ENCODE measurements at regions not wholly inside any gene's neighbourhood (a gene's known extent, or its start where the extent isn't known, plus 50 kb on each side); places are given as distances from the start of the nearest gene placed in this dataset.
A peak's percentile ranks its signal among the peaks of the same experiment; 100 is the strongest.

- DNase-seq, result no peak
Measured at GRCh38 chr2:215711471-215712034, 275.7 kb upstream of the FN1 start.

- peak; percentile 10 for DNase-seq
Measured at GRCh38 chr2:215707608-215708007, 271.7 kb upstream of the FN1 start.

- no peak for DNase-seq
Measured at GRCh38 chr2:215705771-215706361, 270.0 kb upstream of the FN1 start.

GRCh38 chr2:215705281-215705680 is 269.4 kb upstream of the FN1 start:
- DNase-seq, result peak; percentile 17

- no peak for DNase-seq
Measured at GRCh38 chr2:215702116-215702902, 266.4 kb upstream of the FN1 start.

- DNase-seq, result peak; percentile 72
Measured at GRCh38 chr2:215699700-215700538, 264.1 kb upstream of the FN1 start.

- no peak for DNase-seq
Measured at GRCh38 chr2:215699018-215699417, 263.1 kb upstream of the FN1 start.

GRCh38 chr2:215698566-215698965 is 262.7 kb upstream of the FN1 start:
- no peak for DNase-seq

GRCh38 chr2:215697496-215697895 is 261.6 kb upstream of the FN1 start:
- DNase-seq, result no peak

- DNase-seq, result no peak
Measured at GRCh38 chr2:215697003-215697402, 261.1 kb upstream of the FN1 start.

- DNase-seq, result no peak
Measured at GRCh38 chr2:215695861-215696260, 260.0 kb upstream of the FN1 start.

- DNase-seq, result no peak
Measured at GRCh38 chr2:215693999-215694580, 258.2 kb upstream of the FN1 start.

GRCh38 chr2:215693193-215693998 is 257.5 kb upstream of the FN1 start:
- DNase-seq, result no peak

- DNase-seq, result no peak
Measured at GRCh38 chr2:215692387-215693079, 256.7 kb upstream of the FN1 start.

- no peak for DNase-seq
Measured at GRCh38 chr2:215691346-215691745, 255.5 kb upstream of the FN1 start.

- DNase-seq, result no peak
Measured at GRCh38 chr2:215687149-215688031, 251.5 kb upstream of the FN1 start.

- no peak for DNase-seq
Measured at GRCh38 chr2:215685238-215685990, 249.5 kb upstream of the FN1 start.

GRCh38 chr2:215684448-215685237 is 248.8 kb upstream of the FN1 start:
- no peak for DNase-seq

GRCh38 chr2:215683295-215683694 is 247.4 kb upstream of the FN1 start:
- DNase-seq, result no peak
